AML-193 (cell line): ENCODE measurements at regions not wholly inside any gene's neighbourhood (a gene's known extent, or its start where the extent isn't known, plus 50 kb on each side); places are given as distances from the start of the nearest gene placed in this dataset.
A peak's percentile ranks its signal among the peaks of the same experiment; 100 is the strongest.

Source experiments
- DNase-seq, 2 experiments: peaks; one replicate each; lab custom pipeline; 2025; lab: John Stamatoyannopoulos, UW

DNA sequence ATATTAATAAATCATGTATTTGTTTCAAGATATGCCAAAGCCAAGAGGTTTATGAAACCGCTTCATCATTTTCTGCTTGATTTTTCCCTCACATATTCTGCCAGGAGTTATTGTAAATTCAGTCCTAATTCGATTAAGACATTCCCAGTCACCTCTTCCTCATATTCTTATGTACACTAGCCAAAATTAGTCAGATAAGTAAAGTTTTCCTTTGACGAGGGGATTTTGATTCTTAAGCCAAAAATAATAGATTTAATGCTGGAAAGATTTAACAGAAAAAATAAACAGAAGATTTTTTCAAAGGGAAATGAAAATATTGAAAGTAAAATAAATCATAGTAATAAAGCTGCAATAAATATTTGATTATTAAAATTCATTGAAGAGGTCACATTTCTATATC, 51.0 kb upstream of the VEGFC start:
- no peak for DNase-seq

DNA sequence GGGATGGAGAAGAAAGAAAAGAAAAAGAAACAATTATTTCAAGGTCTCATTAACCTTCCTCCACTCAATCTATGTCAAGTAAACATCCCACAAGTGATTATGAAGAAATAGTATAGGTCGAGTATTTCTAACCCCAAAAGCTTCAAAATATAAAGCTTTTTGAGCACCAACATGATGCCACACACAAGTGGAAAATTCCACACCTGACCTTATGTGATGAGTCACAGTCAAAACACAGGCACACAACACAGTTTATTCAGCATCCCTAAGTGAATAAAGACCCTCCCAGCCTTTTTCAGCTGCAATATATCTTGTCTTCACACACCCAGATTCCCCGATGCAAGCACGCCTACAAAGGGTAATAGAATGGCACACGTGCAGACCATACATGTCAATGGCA, 51.7 kb upstream of the VEGFC start:
- no peak for DNase-seq

DNA sequence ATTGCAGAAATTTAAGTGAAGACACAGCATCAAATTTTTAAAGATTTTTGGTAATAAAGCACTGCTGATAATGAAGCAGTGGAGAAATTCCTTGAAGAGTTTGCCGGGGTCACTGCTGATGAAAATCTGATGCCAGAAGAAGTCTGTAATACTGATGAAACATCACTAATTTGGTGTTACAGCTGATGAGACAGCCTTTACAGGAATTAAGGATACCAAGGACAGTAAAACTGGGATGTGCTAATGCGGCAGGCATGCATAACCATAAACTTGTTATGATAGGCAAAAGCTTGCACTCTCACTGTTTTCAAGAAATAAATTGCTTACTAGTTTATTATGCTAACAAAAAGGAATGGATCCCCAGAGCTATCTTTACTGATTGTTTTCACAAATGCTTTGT, 52.9 kb upstream of the VEGFC start:
- no peak for DNase-seq

DNA sequence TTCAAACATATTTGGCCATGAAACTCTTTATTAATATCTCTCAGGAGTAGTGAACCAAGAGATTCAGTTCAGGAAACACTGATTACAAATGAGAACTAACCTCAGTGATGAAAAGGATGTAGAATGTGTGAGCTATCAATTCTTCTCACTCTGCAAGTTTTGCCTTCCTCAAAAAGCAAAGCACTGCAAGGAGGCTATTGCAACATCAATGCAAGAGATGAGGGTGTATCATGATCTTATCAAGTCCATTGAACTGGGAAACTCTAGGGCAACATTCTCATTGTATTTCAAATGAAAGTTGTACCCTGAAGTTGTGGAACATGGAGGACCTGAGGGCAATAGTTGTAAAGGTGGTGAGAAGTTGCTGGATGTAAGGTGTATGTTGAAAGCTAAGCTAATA, 56.4 kb upstream of the VEGFC start:
- DNase-seq: no peak

DNA sequence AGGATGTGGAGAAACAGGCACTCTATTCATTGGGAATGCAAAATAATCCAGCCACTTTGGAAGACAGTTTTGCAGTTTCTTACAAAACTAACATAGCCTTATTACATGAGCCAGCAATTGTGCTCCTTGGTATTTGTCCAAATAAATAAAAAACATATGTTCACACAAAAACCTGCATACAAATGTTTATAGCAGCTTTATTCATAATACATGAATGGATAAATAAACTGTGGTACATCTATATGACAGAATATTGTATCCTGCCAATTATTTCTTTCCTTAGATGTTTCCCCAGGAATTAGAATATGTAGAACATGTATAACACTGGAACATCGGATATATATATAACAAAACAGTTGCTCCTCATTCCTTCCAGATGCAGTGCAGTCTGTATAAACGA, 57.7 kb upstream of the VEGFC start:
- DNase-seq: no peak

DNA sequence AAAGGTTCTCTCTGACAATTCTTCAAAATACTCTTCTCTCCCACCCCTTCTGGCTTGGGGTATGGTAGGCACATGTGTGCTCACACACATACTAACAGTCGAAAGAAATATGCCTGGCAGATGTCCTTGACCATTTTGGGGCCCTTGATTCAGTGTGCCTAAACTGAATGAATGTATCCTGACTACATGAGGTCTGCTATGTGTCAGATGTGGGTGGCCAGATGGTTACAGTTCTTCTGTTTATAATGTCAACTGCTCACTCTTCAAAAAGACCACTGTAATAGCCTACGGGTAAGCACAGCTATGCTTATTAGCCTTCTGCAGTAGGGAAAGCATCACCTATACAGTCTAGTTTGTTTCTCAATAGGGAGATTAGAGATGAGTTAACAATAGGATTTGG, 63.7 kb upstream of the VEGFC start:
- DNase-seq: no peak

DNA sequence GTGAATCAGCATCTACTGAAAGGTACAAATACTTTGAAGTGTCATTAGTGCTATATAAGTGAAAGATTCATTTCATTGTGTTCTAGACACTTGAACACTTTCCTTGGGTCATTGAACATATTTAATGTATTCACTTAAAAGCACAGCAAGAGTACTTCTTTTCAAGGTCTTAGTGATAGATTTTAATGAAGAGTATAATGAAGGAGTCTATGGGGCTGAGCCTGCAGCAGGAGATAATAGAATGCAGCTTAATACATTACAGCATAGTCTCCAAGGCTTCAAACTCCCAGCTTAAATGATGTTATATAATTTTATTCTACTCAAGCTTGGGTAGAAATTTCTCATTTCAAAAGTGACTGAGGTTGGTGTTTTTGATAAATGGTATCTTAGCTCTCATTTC, 66.1 kb upstream of the VEGFC start:
- DNase-seq: no peak

DNA sequence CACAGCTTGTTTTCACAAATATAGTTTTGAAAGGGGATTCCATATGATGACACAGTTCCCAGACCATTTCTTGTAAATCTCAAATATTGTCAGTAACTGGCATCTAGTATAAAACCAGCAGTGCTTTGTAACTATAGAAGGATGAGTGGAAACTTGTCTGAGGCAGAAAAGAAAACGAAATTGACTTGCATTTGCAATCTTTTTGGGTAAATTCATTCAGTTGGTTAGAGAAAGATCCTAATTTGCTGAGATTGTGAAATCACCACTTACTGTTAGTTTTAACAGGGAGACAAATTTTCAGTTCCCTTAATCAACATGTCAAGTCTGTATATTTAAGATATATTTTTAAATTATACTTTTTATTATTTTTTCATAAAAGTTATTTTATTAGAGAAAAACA, 71.5 kb upstream of the VEGFC start:
- DNase-seq: no peak

DNA sequence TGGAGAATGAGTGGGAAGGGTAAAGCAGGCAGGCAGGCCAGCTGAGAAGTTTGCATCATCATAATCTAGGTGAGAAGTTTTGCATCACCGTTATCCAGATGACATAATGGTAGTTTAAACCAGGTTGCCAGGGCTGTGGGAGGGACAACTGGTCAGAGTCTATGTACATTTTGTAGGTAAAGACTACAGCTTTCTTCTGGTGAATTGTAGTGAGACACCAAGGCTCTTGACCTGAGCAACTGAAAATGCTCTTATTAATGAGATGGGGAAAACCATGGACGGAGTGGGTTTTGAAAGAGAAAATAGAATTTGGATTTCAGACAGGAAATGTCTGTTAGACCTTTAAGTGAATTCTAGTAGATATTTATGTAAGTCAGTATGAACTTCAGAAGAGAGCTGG, 76.0 kb upstream of the VEGFC start:
- DNase-seq: no peak

DNA sequence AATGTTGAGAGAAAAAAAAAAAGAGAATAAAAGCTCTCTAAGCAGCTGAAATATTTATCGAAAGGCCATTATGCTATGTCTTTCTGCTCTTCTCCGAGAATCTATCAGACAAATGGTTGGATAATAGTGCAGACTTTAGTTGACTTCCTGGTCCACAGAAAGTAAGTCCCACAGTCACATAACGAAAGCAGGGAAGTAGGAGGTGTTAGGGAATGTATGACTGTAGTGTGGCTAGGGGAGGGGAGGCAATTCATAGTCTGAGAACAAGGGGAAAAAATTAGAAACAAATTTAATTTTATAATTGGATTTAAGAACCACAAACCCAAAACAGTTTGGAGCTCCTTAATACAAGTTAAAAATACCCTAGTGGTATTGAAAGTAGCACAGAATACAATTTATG, 79.7 kb upstream of the VEGFC start:
- DNase-seq: no peak

DNA sequence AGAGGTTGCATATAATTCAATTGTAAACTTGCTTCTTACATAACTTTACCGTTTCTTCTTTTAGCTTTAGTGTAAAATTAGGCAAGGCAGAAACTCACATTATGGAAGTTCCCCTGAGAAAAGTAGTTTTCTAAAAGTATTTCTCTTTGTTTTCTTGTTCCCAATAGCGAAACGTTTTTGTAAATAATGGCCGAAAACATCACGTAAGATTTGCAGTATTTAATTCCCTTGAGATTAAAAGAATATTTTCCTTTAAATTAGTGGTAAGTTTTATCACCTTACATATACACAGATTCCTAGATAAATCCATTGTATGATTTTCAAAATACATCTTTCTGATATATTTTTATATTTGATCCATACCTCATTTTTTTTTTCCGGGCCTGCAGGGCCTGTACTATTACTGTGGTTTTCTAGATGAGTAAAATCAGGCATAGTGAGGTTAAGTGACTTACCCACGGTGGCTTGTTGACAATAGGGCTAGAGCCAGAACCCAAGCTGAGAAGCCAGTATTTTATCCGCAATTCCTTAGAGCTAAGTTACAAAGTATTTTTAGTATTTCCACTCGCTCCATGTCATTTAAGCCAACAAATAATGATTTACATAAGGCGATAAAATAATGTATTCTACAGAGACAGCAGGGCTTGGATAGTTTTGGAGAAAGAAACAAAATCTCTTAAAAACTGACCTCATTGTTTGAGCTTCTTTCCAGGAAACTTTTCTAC, 82.2 kb upstream of the VEGFC start:
- no peak for DNase-seq

DNA sequence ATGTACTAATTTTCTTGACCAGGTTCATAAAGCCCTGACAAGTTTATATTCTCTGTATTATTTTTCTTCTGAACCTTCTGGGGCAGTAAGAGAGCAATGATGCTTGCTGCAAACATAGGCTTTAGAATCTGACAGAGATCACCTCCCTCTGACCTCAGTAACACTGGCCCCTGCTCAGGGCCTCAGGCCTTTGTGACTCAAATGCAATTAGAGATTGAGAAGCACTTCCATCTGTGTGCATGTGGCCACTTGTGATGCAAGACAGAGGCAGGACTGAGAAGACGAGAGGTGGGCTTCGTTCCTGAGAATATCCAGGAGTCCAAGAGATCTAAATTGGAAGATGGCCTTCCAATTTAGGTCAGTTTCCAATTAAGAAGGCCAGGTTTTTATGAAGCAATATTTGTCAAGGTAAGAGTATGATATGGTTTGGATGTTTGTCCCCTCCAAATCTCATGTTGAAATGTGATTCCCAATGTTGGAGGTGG, 82.8 kb upstream of the VEGFC start:
- DNase-seq: no peak

DNA sequence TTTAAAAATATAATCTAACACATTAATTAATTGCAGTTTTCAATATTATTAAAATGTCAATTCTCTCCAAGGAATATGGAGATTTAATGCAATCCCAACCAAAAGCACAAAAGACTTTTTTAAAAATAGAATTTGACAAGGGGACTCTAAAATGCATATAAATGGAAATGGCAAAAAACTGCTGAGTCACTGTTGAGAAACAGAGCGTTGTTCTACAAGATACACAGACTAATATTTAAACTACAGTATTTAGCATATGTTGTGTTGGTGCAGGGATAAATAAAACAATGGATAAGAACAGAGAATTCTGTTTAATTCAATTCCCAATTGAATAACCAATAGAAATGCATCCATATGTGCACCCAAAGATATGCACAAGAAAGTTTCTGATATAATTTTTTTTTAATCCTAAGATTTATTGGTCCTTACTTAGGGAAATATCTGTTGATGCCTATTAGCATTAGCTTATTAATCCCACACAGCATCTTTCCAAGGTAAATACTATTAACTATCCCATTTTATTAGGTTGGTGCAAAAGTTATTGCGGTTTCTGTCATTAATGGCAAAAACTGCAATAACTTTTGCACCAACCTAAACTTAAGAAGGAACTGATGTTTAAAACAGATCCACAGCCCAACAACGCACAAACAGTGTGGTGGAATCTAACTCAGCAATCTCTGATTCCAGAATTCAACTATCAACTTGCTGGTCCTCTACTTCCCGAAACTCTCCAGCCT, 86.8 kb upstream of the VEGFC start:
- peak in 1 of 2 experiments; percentile 1 for DNase-seq

DNA sequence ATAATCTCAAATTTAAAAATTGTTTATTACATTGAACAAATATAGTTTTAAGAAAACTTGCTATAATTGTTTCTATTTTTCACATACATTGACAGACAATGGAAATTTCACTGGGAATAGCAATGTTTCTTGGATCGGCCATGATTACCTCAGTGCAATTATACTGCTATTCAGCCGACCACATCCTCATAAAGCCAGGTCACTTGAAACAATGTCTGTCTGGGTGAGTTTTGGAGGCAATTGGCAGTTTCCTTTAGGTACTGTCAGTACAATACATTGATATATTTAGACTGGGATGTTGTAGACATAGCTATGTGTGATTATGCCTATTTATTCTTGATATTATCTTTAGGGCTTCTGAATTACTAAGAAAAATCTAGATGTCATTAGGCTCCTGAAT, 89.5 kb upstream of the VEGFC start:
- no peak for DNase-seq

DNA sequence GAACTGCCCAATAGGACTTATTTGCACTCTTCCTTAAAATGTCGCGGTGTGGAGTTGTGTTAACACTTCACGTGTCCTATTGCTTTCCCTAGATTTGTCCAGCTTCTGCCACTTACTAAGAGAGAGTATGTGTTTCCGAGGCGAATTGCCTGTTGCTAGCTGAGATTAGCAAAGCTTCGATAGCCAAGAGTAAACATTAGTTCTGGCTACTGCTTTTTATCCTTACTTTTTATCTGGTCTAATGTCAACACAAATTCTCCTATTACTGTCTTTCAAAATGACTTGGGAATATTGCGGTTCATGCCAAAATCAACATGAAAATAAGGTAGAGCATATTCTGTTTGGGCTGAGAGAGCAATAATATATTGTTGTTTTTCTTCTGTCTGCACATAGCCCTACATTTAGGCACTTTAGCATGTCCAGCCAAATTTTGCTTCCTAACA, 90.4 kb upstream of the VEGFC start:
- DNase-seq: no peak

DNA sequence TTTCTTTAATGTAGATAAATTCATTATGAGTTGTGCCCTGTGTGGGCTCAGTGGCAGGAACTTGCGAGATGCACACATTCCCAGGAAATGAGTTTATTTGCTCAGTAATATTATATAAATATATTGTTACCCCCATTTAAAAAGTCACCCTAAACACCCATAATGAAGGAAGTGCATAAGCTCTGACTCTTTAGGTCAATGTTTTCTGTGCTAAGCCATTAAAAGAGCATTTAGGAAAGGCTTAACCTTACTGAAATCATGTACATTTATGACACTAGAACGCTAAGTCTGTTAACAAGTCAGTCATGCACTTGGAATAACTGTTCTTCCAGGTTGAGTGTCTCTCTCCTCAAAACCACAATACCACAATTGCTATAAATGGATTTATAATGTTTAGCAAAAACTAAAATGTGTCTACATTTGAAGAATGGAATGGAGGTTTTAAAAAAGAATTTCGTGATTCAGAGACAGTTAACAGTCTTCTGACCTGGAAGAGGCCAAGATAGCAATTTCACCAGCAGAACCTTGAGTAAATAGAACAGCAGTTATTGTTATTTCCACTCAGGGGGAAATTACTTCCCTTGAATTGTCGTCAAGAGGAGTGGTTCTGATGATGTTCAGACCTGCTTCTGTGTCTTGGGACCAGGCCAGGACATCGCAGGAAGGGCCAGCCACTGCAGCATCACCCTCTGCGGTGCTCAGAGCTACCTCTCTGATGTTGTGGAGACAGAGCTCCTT, 91.1 kb upstream of the VEGFC start:
- no peak for DNase-seq

DNA sequence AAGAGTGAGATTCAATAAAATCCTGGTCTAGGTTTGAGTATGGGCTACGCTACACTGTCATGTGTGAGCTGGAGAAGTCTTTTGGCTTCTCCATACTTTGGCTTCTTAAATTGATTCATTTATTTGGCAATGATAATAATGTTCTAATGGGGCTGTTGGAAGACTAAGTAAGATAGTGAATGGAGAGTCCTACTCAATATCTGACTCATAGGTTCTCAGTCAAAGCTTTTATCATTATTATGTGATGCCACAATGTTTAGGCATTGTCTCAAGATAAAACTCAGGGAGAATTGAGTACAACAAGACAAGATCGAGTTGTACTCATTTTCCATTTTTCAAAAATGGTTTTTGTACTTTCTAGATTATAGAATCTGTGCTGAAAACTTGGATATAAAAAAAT, 92.5 kb upstream of the VEGFC start:
- no peak for DNase-seq

DNA sequence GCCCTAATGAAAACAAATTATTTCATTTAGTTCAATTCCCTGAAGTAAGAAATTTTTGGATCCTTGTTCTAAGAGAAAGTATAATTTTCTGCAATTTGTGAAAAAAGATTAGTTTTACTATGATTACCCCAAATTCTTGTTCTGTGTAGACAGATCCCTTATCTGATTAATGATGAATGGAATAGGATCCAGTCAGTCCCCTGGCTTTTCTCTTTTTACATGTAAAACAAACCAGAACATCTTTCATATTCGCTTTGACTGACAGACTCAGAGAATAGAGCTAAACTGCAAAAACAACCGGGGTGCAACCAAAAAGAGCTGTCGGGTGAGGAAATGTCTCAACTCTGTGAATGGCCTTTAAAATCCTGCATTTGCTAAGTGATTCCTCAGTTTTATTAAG, 93.4 kb upstream of the VEGFC start:
- no peak for DNase-seq

DNA sequence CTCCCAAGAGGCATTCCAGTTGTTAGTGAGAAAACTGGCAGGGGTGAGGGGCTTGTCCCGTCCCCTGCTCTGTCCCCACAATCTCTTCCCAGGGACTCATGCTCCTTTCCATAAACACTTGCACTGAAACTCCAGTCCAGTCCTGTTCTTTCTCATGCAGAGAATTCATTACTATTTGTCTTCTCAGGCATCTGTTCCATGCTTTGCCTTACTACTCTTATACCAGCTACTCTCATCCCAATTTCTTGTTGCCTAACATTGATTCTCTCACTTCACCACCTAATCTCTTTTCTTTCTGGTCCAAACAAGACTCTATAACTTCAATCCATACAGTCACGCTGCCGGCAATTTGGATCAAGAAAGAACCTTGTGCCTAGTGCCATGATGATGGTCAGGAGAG, 97.1 kb upstream of the VEGFC start:
- no peak for DNase-seq

DNA sequence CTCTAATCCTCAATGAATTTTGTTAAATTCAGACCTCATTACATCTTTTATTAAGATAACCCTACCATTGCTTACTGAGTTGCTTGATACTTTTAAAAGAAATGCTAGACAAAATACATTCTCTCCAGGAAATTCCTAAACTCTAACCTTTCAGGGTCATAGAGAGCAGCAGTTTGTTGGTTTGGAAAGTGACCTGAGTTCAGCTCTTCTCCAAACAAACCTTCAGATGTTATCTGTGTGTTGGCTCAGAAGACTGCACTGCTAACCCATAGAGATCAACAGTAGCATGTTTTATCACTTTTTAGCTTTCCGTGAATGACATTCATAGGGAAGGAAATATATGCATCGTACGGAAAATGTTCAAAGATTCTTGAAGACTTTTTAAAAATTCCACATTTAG, 101.8 kb upstream of the VEGFC start:
- no peak for DNase-seq

DNA sequence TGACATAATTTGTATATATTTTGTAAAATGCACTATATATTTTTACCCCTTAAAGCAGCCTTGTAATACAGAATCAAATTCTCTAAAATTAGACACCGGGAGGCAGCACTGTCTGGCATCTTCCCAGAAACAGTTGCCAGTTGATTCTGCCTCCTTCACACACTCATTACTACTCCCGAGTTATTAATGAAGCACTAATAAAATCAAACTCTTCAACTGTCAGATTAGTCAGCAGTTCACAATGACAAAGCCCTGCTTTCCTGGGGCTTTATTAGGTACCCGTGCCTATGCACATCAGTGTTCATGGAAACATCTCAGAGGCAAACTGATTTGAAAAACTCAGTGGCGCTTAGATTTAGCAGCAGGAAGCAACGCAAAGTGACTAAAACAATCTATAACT, 103.5 kb upstream of the VEGFC start:
- no peak for DNase-seq

DNA sequence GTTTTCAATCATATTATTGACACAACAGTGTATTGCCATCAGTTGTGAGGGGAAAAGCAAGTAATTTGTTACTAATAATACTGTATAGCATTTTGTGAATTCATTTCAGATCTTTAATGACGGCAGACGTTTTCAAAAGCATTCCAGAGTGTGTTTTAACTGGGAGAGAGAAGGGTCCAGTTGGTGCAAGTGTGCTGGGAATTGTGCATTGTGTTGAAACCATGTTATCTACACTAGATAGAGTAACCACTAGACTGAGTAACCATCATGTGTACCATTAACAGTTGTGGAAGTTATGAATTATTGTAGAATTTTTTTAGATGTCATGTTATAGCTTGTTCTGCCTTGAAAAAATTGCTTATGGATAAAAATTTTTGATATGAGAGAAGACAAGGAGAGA, 104.5 kb upstream of the VEGFC start:
- DNase-seq: no peak

DNA sequence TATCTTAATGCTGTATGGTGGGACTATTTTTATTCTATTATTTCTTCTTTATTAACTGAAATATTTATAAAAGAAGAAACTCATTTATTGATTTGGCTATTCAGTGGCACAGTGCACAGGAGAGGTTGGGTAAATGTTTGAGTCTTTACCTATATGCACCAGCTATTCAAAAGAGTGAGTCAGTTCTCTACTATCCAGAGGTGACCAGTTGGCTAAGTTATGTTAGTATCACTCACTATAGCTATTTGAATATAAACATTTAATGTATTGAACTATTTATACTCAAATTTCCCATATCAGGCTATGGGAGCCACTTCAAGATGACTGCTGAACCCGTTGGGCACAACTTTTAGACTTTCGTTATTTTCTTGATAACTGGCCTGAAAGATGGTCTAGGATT, 106.1 kb upstream of the VEGFC start:
- no peak for DNase-seq
